ENCODE measurements at regions not wholly inside any gene's neighbourhood (a gene's known extent, or its start where the extent isn't known, plus 50 kb on each side); places are given as distances from the start of the nearest gene placed in this dataset.

DNA sequence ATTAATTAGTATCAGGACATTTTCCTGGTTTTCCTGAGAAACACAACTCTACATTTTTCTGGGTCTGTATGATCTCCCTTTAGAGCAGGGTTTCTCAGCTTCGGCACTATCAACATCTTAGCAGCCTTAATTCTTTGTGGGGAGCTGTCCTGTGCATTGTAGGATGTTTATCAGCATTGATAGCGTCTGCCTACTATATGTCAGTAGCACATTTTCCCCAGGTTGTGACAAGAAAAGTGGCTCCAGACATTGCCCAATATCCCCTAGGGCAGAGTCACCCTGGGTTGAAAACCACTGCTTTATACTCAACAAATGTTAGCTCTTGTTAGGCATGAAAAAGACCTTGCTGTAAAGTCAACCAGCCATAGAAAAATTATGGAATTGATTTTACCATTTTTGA, 195.1 kb upstream of the FMN2 start:
- WGBS (ENCODE audit: insufficient coverage, low coverage, missing lambda C conversion rate) = 0% methylated on average over 2 of the region's 2 CpGs
- in situ Hi-C loops (cut with MboI) = no loop called here
- H3K9ac ChIP-seq (ENCODE audit: insufficient read depth in 1 of 2, low read depth in 2 of 2, low read length in 2 of 2) = no peak overlapping the region
- BruUV-seq (replicated peaks) = no TSS peak
- H3K36me3 ChIP-seq (ENCODE audit: control insufficient read depth, insufficient read depth, low read length) = no peaks in the 10 kb centered on the region
- no peaks in the 10 kb centered on the region for H3K4me1 ChIP-seq (replicated peaks in 1 of 2; ENCODE audit: control insufficient read depth in 2 of 2, insufficient read depth in 2 of 2, low read length in 2 of 2)
- intact Hi-C loops (cut with micrococcal nuclease) = loop anchor here (5.0 to 10.0 kb wide), 2 partner anchors 489 to 582 kb away; no protein-coding TSS in a partner anchor
- ChIA-PET POLR2A (no interaction called here), CTCF (ENCODE audit: low intra/inter-chr PET ratio) (no interaction called here)
- no peak for DNase-seq (ENCODE audit: extremely low read depth in 1 of 4, low spot score in 3 of 4)
- H3K79me2 ChIP-seq (ENCODE audit: control insufficient read depth, insufficient read depth, low read length) = no peaks in the 10 kb centered on the region
- H3K4me3 ChIP-seq = no peak overlapping the region
- no peak overlapping the region for H2AFZ ChIP-seq (ENCODE audit: low read depth, low read length)
- H4K20me1 ChIP-seq (replicated peaks; ENCODE audit: control insufficient read depth, insufficient read depth, low read length) = no peaks in the 10 kb centered on the region
- H3K27ac ChIP-seq (ENCODE audit: extremely low read depth, low read depth, low read length) = no peak overlapping the region
- H3K4me2 ChIP-seq (ENCODE audit: insufficient read depth, low read length) = no peak overlapping the region
- TF ChIP-seq ERF (CRISPR knock-in tag; IDR thresholded peaks at IDR 0.05) (no peak), BRD4 (IDR thresholded peaks at IDR 0.05) (no peak), NCOA4 (IDR thresholded peaks at IDR 0.05; ENCODE audit: partially characterized antibody) (no peak), COPS2 (conservative IDR thresholded peaks at IDR 0.05) (no peak), ZKSCAN1 (IDR thresholded peaks at IDR 0.05; ENCODE audit: low read depth, low read length) (no peak), ZNF589 (CRISPR knock-in tag; IDR thresholded peaks at IDR 0.05; ENCODE audit: low read depth) (no peak), FOXP1 (CRISPR knock-in tag; IDR thresholded peaks at IDR 0.05) (no peak), NFRKB (IDR thresholded peaks at IDR 0.05; ENCODE audit: low read depth) (no peak), KHSRP (IDR thresholded peaks at IDR 0.05) (no peak)
- TF ChIP-seq, protein P1, sequence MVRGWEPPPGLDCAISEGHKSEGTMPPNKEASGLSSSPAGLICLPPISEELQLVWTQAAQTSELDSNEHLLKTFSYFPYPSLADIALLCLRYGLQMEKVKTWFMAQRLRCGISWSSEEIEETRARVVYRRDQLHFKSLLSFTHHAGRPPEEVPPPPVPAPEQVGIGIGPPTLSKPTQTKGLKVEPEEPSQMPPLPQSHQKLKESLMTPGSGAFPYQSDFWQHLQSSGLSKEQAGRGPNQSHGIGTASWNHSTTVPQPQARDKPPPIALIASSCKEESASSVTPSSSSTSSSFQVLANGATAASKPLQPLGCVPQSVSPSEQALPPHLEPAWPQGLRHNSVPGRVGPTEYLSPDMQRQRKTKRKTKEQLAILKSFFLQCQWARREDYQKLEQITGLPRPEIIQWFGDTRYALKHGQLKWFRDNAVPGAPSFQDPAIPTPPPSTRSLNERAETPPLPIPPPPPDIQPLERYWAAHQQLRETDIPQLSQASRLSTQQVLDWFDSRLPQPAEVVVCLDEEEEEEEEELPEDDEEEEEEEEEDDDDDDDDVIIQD (CRISPR knock-in tag; IDR thresholded peaks at IDR 0.05) = no peak
- TF ChIP-seq, protein P2, sequence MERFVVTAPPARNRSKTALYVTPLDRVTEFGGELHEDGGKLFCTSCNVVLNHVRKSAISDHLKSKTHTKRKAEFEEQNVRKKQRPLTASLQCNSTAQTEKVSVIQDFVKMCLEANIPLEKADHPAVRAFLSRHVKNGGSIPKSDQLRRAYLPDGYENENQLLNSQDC (CRISPR knock-in tag; IDR thresholded peaks at IDR 0.05) = no peak
- TF ChIP-seq, protein P3, sequence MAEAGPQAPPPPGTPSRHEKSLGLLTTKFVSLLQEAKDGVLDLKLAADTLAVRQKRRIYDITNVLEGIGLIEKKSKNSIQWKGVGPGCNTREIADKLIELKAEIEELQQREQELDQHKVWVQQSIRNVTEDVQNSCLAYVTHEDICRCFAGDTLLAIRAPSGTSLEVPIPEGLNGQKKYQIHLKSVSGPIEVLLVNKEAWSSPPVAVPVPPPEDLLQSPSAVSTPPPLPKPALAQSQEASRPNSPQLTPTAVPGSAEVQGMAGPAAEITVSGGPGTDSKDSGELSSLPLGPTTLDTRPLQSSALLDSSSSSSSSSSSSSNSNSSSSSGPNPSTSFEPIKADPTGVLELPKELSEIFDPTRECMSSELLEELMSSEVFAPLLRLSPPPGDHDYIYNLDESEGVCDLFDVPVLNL (CRISPR knock-in tag; IDR thresholded peaks at IDR 0.05; ENCODE audit: low read depth) = no peak
- TF ChIP-seq, protein P4, sequence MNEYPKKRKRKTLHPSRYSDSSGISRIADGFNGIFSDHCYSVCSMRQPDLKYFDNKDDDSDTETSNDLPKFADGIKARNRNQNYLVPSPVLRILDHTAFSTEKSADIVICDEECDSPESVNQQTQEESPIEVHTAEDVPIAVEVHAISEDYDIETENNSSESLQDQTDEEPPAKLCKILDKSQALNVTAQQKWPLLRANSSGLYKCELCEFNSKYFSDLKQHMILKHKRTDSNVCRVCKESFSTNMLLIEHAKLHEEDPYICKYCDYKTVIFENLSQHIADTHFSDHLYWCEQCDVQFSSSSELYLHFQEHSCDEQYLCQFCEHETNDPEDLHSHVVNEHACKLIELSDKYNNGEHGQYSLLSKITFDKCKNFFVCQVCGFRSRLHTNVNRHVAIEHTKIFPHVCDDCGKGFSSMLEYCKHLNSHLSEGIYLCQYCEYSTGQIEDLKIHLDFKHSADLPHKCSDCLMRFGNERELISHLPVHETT (CRISPR knock-in tag; conservative IDR thresholded peaks at IDR 0.05 in 1 of 2, IDR thresholded peaks at IDR 0.05 in 1 of 2) = no peak
- TF ChIP-seq, protein P5, sequence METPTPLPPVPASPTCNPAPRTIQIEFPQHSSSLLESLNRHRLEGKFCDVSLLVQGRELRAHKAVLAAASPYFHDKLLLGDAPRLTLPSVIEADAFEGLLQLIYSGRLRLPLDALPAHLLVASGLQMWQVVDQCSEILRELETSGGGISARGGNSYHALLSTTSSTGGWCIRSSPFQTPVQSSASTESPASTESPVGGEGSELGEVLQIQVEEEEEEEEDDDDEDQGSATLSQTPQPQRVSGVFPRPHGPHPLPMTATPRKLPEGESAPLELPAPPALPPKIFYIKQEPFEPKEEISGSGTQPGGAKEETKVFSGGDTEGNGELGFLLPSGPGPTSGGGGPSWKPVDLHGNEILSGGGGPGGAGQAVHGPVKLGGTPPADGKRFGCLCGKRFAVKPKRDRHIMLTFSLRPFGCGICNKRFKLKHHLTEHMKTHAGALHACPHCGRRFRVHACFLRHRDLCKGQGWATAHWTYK (CRISPR knock-in tag; IDR thresholded peaks at IDR 0.05) = no peak
- TF ChIP-seq, protein P6, sequence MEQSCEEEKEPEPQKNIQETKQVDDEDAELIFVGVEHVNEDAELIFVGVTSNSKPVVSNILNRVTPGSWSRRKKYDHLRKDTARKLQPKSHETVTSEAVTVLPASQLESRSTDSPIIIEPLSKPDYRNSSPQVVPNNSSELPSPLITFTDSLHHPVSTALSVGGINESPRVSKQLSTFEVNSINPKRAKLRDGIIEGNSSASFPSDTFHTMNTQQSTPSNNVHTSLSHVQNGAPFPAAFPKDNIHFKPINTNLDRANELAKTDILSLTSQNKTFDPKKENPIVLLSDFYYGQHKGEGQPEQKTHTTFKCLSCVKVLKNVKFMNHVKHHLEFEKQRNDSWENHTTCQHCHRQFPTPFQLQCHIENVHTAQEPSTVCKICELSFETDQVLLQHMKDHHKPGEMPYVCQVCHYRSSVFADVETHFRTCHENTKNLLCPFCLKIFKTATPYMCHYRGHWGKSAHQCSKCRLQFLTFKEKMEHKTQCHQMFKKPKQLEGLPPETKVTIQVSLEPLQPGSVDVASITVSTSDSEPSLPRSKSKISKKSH (CRISPR knock-in tag; IDR thresholded peaks at IDR 0.05) = no peak
- H3K9me3 ChIP-seq (replicated peaks; ENCODE audit: control insufficient read depth, insufficient read depth, low read depth, low read length) = no peaks in the 10 kb centered on the region
- no peaks in the 10 kb centered on the region for H3K9me1 ChIP-seq (ENCODE audit: control insufficient read depth, insufficient read depth, low read length)
- no peaks in the 10 kb centered on the region for H3K27me3 ChIP-seq (ENCODE audit: control insufficient read depth in 2 of 2, insufficient read depth in 2 of 2, low read length in 2 of 2)
- ATAC-seq = no peak
- no peak for FAIRE-seq

Measured in K562 (cell line).